SK-N-SH (cell line): ENCODE measurements at regions not wholly inside any gene's neighbourhood (a gene's known extent, or its start where the extent isn't known, plus 50 kb on each side); places are given as distances from the start of the nearest gene placed in this dataset.

Experiments used
- CTCF ChIP-seq: fragments of 200-600 bp; sonication (generic); IDR thresholded peaks from 2 replicates; pipeline ENCODE4 v1.6.1; 2017; ENCODE audit warnings: antibody characterized with exemption, mild to moderate bottlenecking, moderate library complexity
- PBX3 ChIP-seq: IDR thresholded peaks from 2 replicates; pipeline ENCODE4; 2012
- TEAD4 ChIP-seq: IDR thresholded peaks from 2 replicates; pipeline ENCODE4 v1.4.0; 2012; ENCODE audit warnings: mild to moderate bottlenecking, borderline replicate concordance; ENCODE audit not compliant: insufficient read depth

GRCh38 chr13:47349211-47349610 is 452.4 kb upstream of the HTR2A start:
- TF ChIP-seq CTCF (no peak), TEAD4 (no peak), PBX3 (no peak)
